Trophoblast cell (in vitro differentiated cells and primary cell): ENCODE measurements at regions not wholly inside any gene's neighbourhood (a gene's known extent, or its start where the extent isn't known, plus 50 kb on each side); places are given as distances from the start of the nearest gene placed in this dataset.

Source experiments
- DNase-seq, 2 donors: peaks; one replicate each; pipeline ENCODE4 v3.0.0-alpha.2; 2016
- H2AFZ ChIP-seq: 2 replicates; pipeline ENCODE4 v1.6.1; 2013; ENCODE audit warnings: low read length, moderate library complexity, mild to moderate bottlenecking; ENCODE audit not compliant: insufficient read depth, poor library complexity
- H2AK5ac ChIP-seq: 2 replicates; pipeline ENCODE4 v1.6.1; 2013; ENCODE audit warnings: mild to moderate bottlenecking, low read length
- H2BK120ac ChIP-seq: 2 replicates; pipeline ENCODE4 v1.6.1; 2013; ENCODE audit warnings: low read length, mild to moderate bottlenecking, moderate library complexity; ENCODE audit not compliant: insufficient read depth, poor library complexity
- H2BK12ac ChIP-seq: 2 replicates; pipeline ENCODE4 v1.6.1; 2013; ENCODE audit warnings: mild to moderate bottlenecking, low read length, moderate library complexity
- H2BK5ac ChIP-seq: 2 replicates; pipeline ENCODE4 v1.6.1; 2013; ENCODE audit warnings: low read length, low read depth, moderate library complexity, mild to moderate bottlenecking; ENCODE audit not compliant: poor library complexity
- H3K14ac ChIP-seq: 2 replicates; pipeline ENCODE4 v1.6.1; 2013; ENCODE audit warnings: mild to moderate bottlenecking, low read length
- H3K18ac ChIP-seq: 2 replicates; pipeline ENCODE4 v1.6.1; 2013; ENCODE audit warnings: mild to moderate bottlenecking, low read length
- H3K23ac ChIP-seq: 2 replicates; pipeline ENCODE4 v1.6.1; 2013; ENCODE audit warnings: low read length
- H3K27ac ChIP-seq: 2 replicates; pipeline ENCODE4 v1.5.1; 2013; ENCODE audit warnings: low read depth, mild to moderate bottlenecking, inconsistent platforms, low read length, moderate library complexity
- H3K27me3 ChIP-seq: 2 replicates; pipeline ENCODE4 v1.6.1; 2013; ENCODE audit warnings: inconsistent platforms, mild to moderate bottlenecking, low read length, moderate library complexity; ENCODE audit not compliant: insufficient read depth
- H3K36me3 ChIP-seq, 2 experiments: 1 replicate in 1 of 2; 2 replicates in 1 of 2; pipeline ENCODE4 v1.6.1; 2013; ENCODE audit warnings: low read length in 2 of 2, mild to moderate bottlenecking in 2 of 2, moderate library complexity in 1 of 2; ENCODE audit not compliant: insufficient read depth in 2 of 2, control insufficient read depth in 1 of 2
- H3K4ac ChIP-seq: 2 replicates; pipeline ENCODE4 v1.6.1; 2013; ENCODE audit warnings: low read depth, mild to moderate bottlenecking, low read length, moderate library complexity
- H3K4me1 ChIP-seq, 2 experiments: 1 replicate in 1 of 2; 2 replicates in 1 of 2; pipeline ENCODE4 v1.6.1; 2013; ENCODE audit warnings: low read length in 2 of 2, mild to moderate bottlenecking in 2 of 2, moderate library complexity in 1 of 2; ENCODE audit not compliant: insufficient read depth in 2 of 2, control insufficient read depth in 1 of 2
- H3K4me2 ChIP-seq: 2 replicates; pipeline ENCODE4 v1.6.1; 2013; ENCODE audit warnings: inconsistent platforms, mild to moderate bottlenecking, low read length, moderate library complexity
- H3K4me3 ChIP-seq: 2 replicates; pipeline ENCODE4 v1.5.1; 2013; ENCODE audit warnings: mild to moderate bottlenecking, low read depth, low read length, inconsistent platforms
- H3K79me1 ChIP-seq: one replicate; pipeline ENCODE4 v1.6.1; 2013; ENCODE audit warnings: low read length
- H3K79me2 ChIP-seq: 2 replicates; pipeline ENCODE4 v1.6.1; 2013; ENCODE audit warnings: low read length, mild to moderate bottlenecking; ENCODE audit not compliant: control insufficient read depth, insufficient read depth, poor library complexity
- H3K9ac ChIP-seq: 2 replicates; pipeline ENCODE4 v1.6.1; 2013; ENCODE audit warnings: mild to moderate bottlenecking, low read length
- H3K9me3 ChIP-seq: 2 replicates; pipeline ENCODE4 v1.6.1; 2013; ENCODE audit warnings: low read depth, mild to moderate bottlenecking, control low read depth, inconsistent platforms, low read length; ENCODE audit not compliant: insufficient read depth
- H4K12ac ChIP-seq: 2 replicates; pipeline ENCODE4 v1.6.1; 2013; ENCODE audit warnings: low read depth, mild to moderate bottlenecking, low read length, moderate library complexity
- H4K8ac ChIP-seq: 2 replicates; pipeline ENCODE4 v1.6.1; 2013; ENCODE audit warnings: low read depth, mild to moderate bottlenecking, low read length, moderate library complexity
- H4K91ac ChIP-seq: one replicate; pipeline ENCODE4 v1.6.1; 2013; ENCODE audit warnings: low read depth, mild to moderate bottlenecking, low read length, moderate library complexity
- WGBS: extraction: QIAGEN DNeasy Blood & Tissue Kit; methylation state at CpG from one replicate; pipeline ENCODE4 v1.1.7; 2013; ENCODE audit warnings: missing lambda C conversion rate; ENCODE audit not compliant: insufficient read length, insufficient coverage; ENCODE audit errors: extremely low coverage; 5-methylcytosine and 5-hydroxymethylcytosine counted together

- no CpG with 5 or more reads among the region's 2 CpGs for WGBS
Observed at GRCh38 chr3:168870892-168871291, 775.2 kb upstream of the GOLIM4 start.

DNA sequence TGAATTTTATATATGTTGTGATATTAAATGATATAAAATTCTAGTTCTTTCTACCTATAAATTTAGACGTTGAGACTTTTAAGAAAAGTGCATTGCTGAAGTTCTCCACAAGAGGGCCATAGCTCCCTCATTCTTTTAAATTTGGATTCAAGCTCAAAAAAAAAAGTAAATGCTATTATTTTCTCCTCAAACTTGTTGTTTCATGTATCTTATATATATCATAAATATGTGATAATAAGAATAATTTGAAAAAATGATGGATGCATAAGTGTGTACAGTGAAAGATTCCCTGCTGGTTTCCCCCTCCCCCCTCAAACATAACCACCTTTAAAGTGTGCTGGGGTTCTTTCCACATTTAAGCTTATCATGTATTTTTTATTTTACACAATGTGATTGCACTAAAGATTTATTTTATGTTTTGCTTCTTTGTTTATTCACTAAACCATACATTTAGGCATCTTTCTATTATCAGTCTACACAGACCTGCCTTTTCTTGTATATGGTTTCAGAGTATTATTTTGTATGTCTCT is 769.4 kb upstream of the GOLIM4 start:
- H3K4me2 ChIP-seq, result no peak overlapping the region
- H4K12ac ChIP-seq, result no peak overlapping the region
- H3K14ac ChIP-seq, result no peak overlapping the region
- WGBS, result no CpG with 5 or more reads among the region's 1 CpG
- H4K91ac ChIP-seq, result no peak overlapping the region
- H3K79me2 ChIP-seq, result no peaks in the 10 kb centered on the region
- H4K8ac ChIP-seq, result no peak overlapping the region
- H3K18ac ChIP-seq, result no peak overlapping the region
- no peaks in the 10 kb centered on the region for H3K79me1 ChIP-seq
- H3K27ac ChIP-seq, result no peak overlapping the region
- H2AK5ac ChIP-seq, result no peak overlapping the region
- H2BK5ac ChIP-seq, result no peak overlapping the region
- H3K4me1 ChIP-seq, result no peaks in the 10 kb centered on the region
- DNase-seq, result peak; percentile 19 to 71
- H2BK120ac ChIP-seq, result no peak overlapping the region
- no peak overlapping the region for H2BK12ac ChIP-seq
- H3K4ac ChIP-seq, result no peak overlapping the region
- no peaks in the 10 kb centered on the region for H3K27me3 ChIP-seq
- no peaks in the 10 kb centered on the region for H3K9me3 ChIP-seq
- no peak overlapping the region for H3K9ac ChIP-seq
- H3K23ac ChIP-seq, result no peak overlapping the region
- H3K4me3 ChIP-seq, result no peak overlapping the region
- H3K36me3 ChIP-seq, result no peaks in the 10 kb centered on the region
- H2AFZ ChIP-seq, result no peak overlapping the region

More at GRCh38 chr3:168870892-168871291, 775.2 kb upstream of the GOLIM4 start:
- H2BK12ac ChIP-seq, result no peak overlapping the region
- no peak overlapping the region for H4K12ac ChIP-seq
- no peak for DNase-seq
- H2AFZ ChIP-seq, result no peak overlapping the region
- no peak overlapping the region for H3K9ac ChIP-seq
- no peak overlapping the region for H3K14ac ChIP-seq
- no peaks in the 10 kb centered on the region for H3K27me3 ChIP-seq
- H3K27ac ChIP-seq, result no peak overlapping the region
- H3K23ac ChIP-seq, result no peak overlapping the region
- no peaks in the 10 kb centered on the region for H3K79me1 ChIP-seq
- no peak overlapping the region for H2AK5ac ChIP-seq
- no peak overlapping the region for H4K91ac ChIP-seq
- H4K8ac ChIP-seq, result no peak overlapping the region
- no peaks in the 10 kb centered on the region for H3K36me3 ChIP-seq
- H3K18ac ChIP-seq, result no peak overlapping the region
- no peaks in the 10 kb centered on the region for H3K9me3 ChIP-seq
- no peaks in the 10 kb centered on the region for H3K79me2 ChIP-seq
- H3K4me3 ChIP-seq, result no peak overlapping the region
- H2BK5ac ChIP-seq, result no peak overlapping the region
- H2BK120ac ChIP-seq, result no peak overlapping the region
- H3K4me2 ChIP-seq, result no peak overlapping the region
- H3K4ac ChIP-seq, result no peak overlapping the region
- no peaks in the 10 kb centered on the region for H3K4me1 ChIP-seq

DNA sequence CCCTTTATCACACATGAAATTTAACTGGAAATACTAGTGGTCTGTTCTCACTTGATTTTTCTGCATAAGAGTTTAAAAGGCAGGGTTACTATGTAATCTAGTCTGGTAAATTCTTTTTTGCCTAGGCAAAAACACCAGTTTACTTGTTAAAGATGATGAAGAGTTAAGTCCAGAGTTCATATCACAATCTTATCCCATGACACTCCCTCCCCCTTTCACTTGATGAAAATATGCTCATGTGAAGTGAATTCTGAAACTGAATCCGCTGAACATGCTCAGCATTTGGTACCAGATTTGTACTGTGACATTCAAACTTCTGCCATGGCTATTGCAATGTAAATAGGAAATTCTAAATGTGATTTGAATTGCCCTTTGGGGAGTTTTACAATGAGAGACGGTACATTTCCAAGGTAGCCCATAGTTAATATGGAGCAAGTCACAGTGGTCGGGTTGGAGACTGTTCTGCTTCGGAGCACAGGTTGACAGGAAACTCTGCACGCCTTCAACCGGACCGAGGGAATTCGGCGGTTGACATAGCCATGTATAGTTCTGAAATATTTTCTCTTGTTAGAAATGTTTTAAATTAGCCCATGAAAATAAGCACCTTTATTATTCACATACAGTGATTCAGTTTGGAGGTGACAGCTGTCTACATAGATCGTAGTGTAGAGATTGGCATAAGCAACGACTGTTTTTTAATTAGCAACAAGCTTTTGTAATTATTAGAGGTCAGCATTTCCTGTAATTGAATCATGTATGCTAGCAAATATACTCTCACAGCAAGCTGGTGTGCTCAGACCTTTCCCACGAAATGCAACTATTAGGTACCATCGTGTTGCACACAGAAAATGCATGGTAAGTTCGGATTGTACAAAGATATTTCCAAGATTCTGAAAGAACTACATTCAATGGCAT is 768.6 kb upstream of the GOLIM4 start:
- no peak overlapping the region for H3K4me2 ChIP-seq
- no peaks in the 10 kb centered on the region for H3K4me1 ChIP-seq
- no peak overlapping the region for H2AFZ ChIP-seq
- H3K27me3 ChIP-seq, result no peaks in the 10 kb centered on the region
- no peaks in the 10 kb centered on the region for H3K79me2 ChIP-seq
- no peak overlapping the region for H4K91ac ChIP-seq
- H3K23ac ChIP-seq, result no peak overlapping the region
- no peak overlapping the region for H2BK12ac ChIP-seq
- H3K27ac ChIP-seq, result no peak overlapping the region
- H3K18ac ChIP-seq, result no peak overlapping the region
- no peak overlapping the region for H3K4ac ChIP-seq
- H3K36me3 ChIP-seq, result no peaks in the 10 kb centered on the region
- H3K9me3 ChIP-seq, result no peaks in the 10 kb centered on the region
- no peak overlapping the region for H4K8ac ChIP-seq
- no peak overlapping the region for H3K9ac ChIP-seq
- H2BK120ac ChIP-seq, result no peak overlapping the region
- DNase-seq, result no peak
- H3K14ac ChIP-seq, result no peak overlapping the region
- no CpG with 5 or more reads among the region's 14 CpGs for WGBS
- no peak overlapping the region for H2AK5ac ChIP-seq
- H3K4me3 ChIP-seq, result no peak overlapping the region
- no peaks in the 10 kb centered on the region for H3K79me1 ChIP-seq
- H4K12ac ChIP-seq, result no peak overlapping the region
- H2BK5ac ChIP-seq, result no peak overlapping the region

DNA sequence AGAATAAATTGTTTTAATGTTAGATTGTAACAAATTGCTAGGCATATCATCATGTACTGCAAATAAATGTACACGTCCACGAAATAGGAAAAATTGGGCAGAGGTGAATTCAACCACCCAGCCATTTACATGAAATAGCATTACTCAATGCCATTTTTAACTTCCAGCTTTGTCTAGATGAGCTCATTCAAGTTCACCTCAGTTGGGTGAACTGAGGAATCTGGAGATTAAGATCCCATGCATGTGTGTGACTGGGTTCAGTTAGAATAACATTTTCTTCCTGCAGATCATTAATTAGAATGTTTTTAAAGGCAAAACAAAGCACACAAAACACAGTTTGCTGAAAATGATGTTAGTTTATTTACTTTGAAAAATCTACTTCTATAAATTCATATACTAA is 767.8 kb upstream of the GOLIM4 start:
- Histone ChIP-seq H3K14ac (no peak overlapping the region), H3K36me3 (no peaks in the 10 kb centered on the region), H2BK5ac (no peak overlapping the region), H3K27me3 (no peaks in the 10 kb centered on the region), H2AFZ (no peak overlapping the region), H4K12ac (no peak overlapping the region), H4K91ac (no peak overlapping the region), H3K4me1 (peaks cover 0 to 1% of the 10 kb centered on the region in 2 experiments), H3K23ac (no peak overlapping the region), H2BK12ac (no peak overlapping the region), H3K4ac (no peak overlapping the region), H3K79me2 (no peaks in the 10 kb centered on the region), H3K9ac (no peak overlapping the region), H3K18ac (no peak overlapping the region), H3K27ac (no peak overlapping the region), H2BK120ac (no peak overlapping the region), H3K9me3 (no peaks in the 10 kb centered on the region), H4K8ac (no peak overlapping the region), H3K79me1 (no peaks in the 10 kb centered on the region), H3K4me3 (no peak overlapping the region), H3K4me2 (no peak overlapping the region), H2AK5ac (no peak overlapping the region)
- no CpG with 5 or more reads among the region's 2 CpGs for WGBS
- no peak for DNase-seq
